SU-DHL-6 (cell line): ENCODE measurements at regions not wholly inside any gene's neighbourhood (a gene's known extent, or its start where the extent isn't known, plus 50 kb on each side); places are given as distances from the start of the nearest gene placed in this dataset.

ENCODE experiments used
- CTCF ChIP-seq: fragments of 200-600 bp; sonication (generic); IDR thresholded peaks from one replicate; pipeline ENCODE4 v1.5.1; 2017; ENCODE audit warnings: antibody characterized with exemption, mild to moderate bottlenecking, low read length, moderate library complexity; ENCODE audit not compliant: insufficient read depth, poor library complexity, severe bottlenecking
- EZH2phosphoT487 ChIP-seq: fragments of 200-600 bp; sonication (generic), shearing (Covaris generic); conservative IDR thresholded peaks from 2 replicates; pipeline ENCODE4 v1.6.1; 2018; ENCODE audit warnings: mild to moderate bottlenecking, antibody characterized with exemption, low read length, moderate library complexity, mixed read lengths

- no peak for TF ChIP-seq CTCF
- TF ChIP-seq EZH2phosphoT487: no peak
Measured at GRCh38 chr2:31654241-31654640, 73.5 kb upstream of the SRD5A2 start.
